ENCODE measurements at regions not wholly inside any gene's neighbourhood (a gene's known extent, or its start where the extent isn't known, plus 50 kb on each side); places are given as distances from the start of the nearest gene placed in this dataset.

DNA sequence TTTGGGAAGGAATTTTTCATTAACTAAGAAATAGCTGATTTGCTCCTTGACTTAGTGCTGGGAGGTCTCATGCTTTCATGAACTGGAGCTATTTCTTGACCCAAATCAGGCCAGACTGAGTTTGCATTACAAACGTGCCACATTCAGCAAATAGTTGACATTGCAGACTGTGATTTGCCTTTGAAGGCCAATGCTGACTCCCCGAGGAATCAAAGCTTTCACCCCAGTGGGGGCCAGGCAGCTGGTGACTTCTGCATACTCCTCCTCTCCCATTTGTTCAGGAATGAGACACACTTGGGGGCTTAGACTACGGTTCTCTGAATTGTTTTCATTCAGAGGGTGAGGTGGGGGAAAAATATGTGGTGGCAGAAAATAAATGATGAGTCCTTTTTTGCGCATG lies 111.0 kb upstream of the JAZF1 start (continued):
- TF ChIP-seq TAF7 (optimal IDR thresholded peaks at IDR 0.05; ENCODE audit: borderline replicate concordance, low read depth, low read length), result no peak
- no peak for TF ChIP-seq RFX5 (IDR thresholded peaks at IDR 0.05; ENCODE audit: borderline replicate concordance, low read depth, low read length)
- TF ChIP-seq KDM5A (IDR thresholded peaks at IDR 0.05; ENCODE audit: low read length), result no peak

All from H1 (cell line).